ENCODE measurements at regions not wholly inside any gene's neighbourhood (a gene's known extent, or its start where the extent isn't known, plus 50 kb on each side); places are given as distances from the start of the nearest gene placed in this dataset.

GRCh38 chr5:29061381-29061780, 2023.0 kb upstream of the CDH9 start:
- H3K4me1 ChIP-seq (ENCODE audit: low read length): no peaks in the 10 kb centered on the region
- H3K79me2 ChIP-seq (ENCODE audit: low read length): no peaks in the 10 kb centered on the region
- no peak overlapping the region for H3K27ac ChIP-seq (ENCODE audit: low read length)
- no peaks in the 10 kb centered on the region for H3K9me3 ChIP-seq (ENCODE audit: insufficient read depth, low read length)
- no peak overlapping the region for H3K4me2 ChIP-seq (ENCODE audit: low read length)
- H4K20me1 ChIP-seq (ENCODE audit: insufficient read depth, low read length): no peaks in the 10 kb centered on the region
- no peak overlapping the region for H2AFZ ChIP-seq (ENCODE audit: low read depth, low read length)
- H3K4me3 ChIP-seq (ENCODE audit: low read length): no peak overlapping the region
- no peaks in the 10 kb centered on the region for H3K36me3 ChIP-seq (replicated peaks; ENCODE audit: low read depth, low read length)
- H3K9ac ChIP-seq (ENCODE audit: low read length): no peak overlapping the region
- H3K27me3 ChIP-seq (ENCODE audit: low read depth, low read length): no peaks in the 10 kb centered on the region
- no peak for TF ChIP-seq CTCF (IDR thresholded peaks at IDR 0.05; ENCODE audit: low read depth, low read length)

- H3K4me3 ChIP-seq (ENCODE audit: low read length): no peak overlapping the region
- H3K27ac ChIP-seq (ENCODE audit: low read length): no peak overlapping the region
- H3K4me1 ChIP-seq (ENCODE audit: low read length): peaks cover 4% of the 10 kb centered on the region
- H2AFZ ChIP-seq (ENCODE audit: low read depth, low read length): no peak overlapping the region
- H3K9ac ChIP-seq (ENCODE audit: low read length): no peak overlapping the region
- H3K27me3 ChIP-seq (ENCODE audit: low read depth, low read length): no peaks in the 10 kb centered on the region
- H3K4me2 ChIP-seq (ENCODE audit: low read length): no peak overlapping the region
- H3K36me3 ChIP-seq (replicated peaks; ENCODE audit: low read depth, low read length): no peaks in the 10 kb centered on the region
- H3K79me2 ChIP-seq (ENCODE audit: low read length): no peaks in the 10 kb centered on the region
- TF ChIP-seq CTCF (IDR thresholded peaks at IDR 0.05; ENCODE audit: low read depth, low read length) (no peak), EZH2phosphoT487 (IDR thresholded peaks at IDR 0.05; ENCODE audit: low read depth) (no peak)
- no peaks in the 10 kb centered on the region for H3K9me3 ChIP-seq (ENCODE audit: insufficient read depth, low read length)
- no peaks in the 10 kb centered on the region for H4K20me1 ChIP-seq (ENCODE audit: insufficient read depth, low read length)
These were observed 2016.3 kb upstream of the CDH9 start for GRCh38 chr5:29054694-29055093.

GRCh38 chr5:29054282-29054681, 2015.9 kb upstream of the CDH9 start:
- Histone ChIP-seq H2AFZ (ENCODE audit: low read depth, low read length) (no peak overlapping the region), H3K27ac (ENCODE audit: low read length) (no peak overlapping the region), H3K9ac (ENCODE audit: low read length) (no peak overlapping the region), H4K20me1 (ENCODE audit: insufficient read depth, low read length) (no peaks in the 10 kb centered on the region), H3K36me3 (replicated peaks; ENCODE audit: low read depth, low read length) (no peaks in the 10 kb centered on the region), H3K4me2 (ENCODE audit: low read length) (no peak overlapping the region), H3K4me1 (ENCODE audit: low read length) (peaks cover 6% of the 10 kb centered on the region), H3K4me3 (ENCODE audit: low read length) (no peak overlapping the region), H3K79me2 (ENCODE audit: low read length) (no peaks in the 10 kb centered on the region), H3K27me3 (ENCODE audit: low read depth, low read length) (no peaks in the 10 kb centered on the region), H3K9me3 (ENCODE audit: insufficient read depth, low read length) (no peaks in the 10 kb centered on the region)
- TF ChIP-seq EZH2phosphoT487 (IDR thresholded peaks at IDR 0.05; ENCODE audit: low read depth) (no peak), CTCF (IDR thresholded peaks at IDR 0.05; ENCODE audit: low read depth, low read length) (no peak)

GRCh38 chr5:29051509-29051908, 2013.1 kb upstream of the CDH9 start:
- H4K20me1 ChIP-seq (ENCODE audit: insufficient read depth, low read length): no peaks in the 10 kb centered on the region
- TF ChIP-seq CTCF (IDR thresholded peaks at IDR 0.05; ENCODE audit: low read depth, low read length): no peak
- no peak for TF ChIP-seq EZH2phosphoT487 (IDR thresholded peaks at IDR 0.05; ENCODE audit: low read depth)
- no peaks in the 10 kb centered on the region for H3K27me3 ChIP-seq (ENCODE audit: low read depth, low read length)
- no peak overlapping the region for H2AFZ ChIP-seq (ENCODE audit: low read depth, low read length)
- H3K79me2 ChIP-seq (ENCODE audit: low read length): no peaks in the 10 kb centered on the region
- H3K9me3 ChIP-seq (ENCODE audit: insufficient read depth, low read length): no peaks in the 10 kb centered on the region
- H3K27ac ChIP-seq (ENCODE audit: low read length): no peak overlapping the region
- H3K36me3 ChIP-seq (replicated peaks; ENCODE audit: low read depth, low read length): no peaks in the 10 kb centered on the region
- peaks cover 18% of the 10 kb centered on the region for H3K4me1 ChIP-seq (ENCODE audit: low read length)
- H3K4me3 ChIP-seq (ENCODE audit: low read length): no peak overlapping the region
- no peak overlapping the region for H3K4me2 ChIP-seq (ENCODE audit: low read length)
- H3K9ac ChIP-seq (ENCODE audit: low read length): no peak overlapping the region

Measured in OCI-LY3 (cell line).